GM12891 (cell line): ENCODE measurements at regions not wholly inside any gene's neighbourhood (a gene's known extent, or its start where the extent isn't known, plus 50 kb on each side); places are given as distances from the start of the nearest gene placed in this dataset.
"Not testable (repeated sequence)": the region's sequence is repeated elsewhere in the genome, so short reads cannot be mapped to it uniquely, and the experiment has no call there.

ENCODE experiments used
- DNase-seq: peaks from one replicate; pipeline ENCODE4 v3.0.0; 2011; ENCODE audit warnings: low spot score; ENCODE audit not compliant: insufficient read length
- FAIRE-seq: peaks from 2 replicates; lab custom pipeline; 2011; peaks lifted over from hg19 to GRCh38; lab: Jason Lieb, UNC
- PAX5 ChIP-seq: IDR thresholded peaks from 2 replicates; pipeline ENCODE4 v1.6.1; 2011; ENCODE audit warnings: low read length, moderate library complexity, mild to moderate bottlenecking; ENCODE audit not compliant: insufficient read depth, severe bottlenecking
- POLR2A ChIP-seq: IDR thresholded peaks from 2 replicates; pipeline ENCODE4 v1.6.1; 2011; ENCODE audit warnings: low read depth, low read length, control low read depth
- POLR2AphosphoS5 ChIP-seq: IDR thresholded peaks from 2 replicates; pipeline ENCODE4 v1.6.1; 2011; ENCODE audit warnings: low read depth, low read length, control low read depth
- POU2F2 ChIP-seq: IDR thresholded peaks from 2 replicates; pipeline ENCODE4 v1.6.1; 2011; ENCODE audit warnings: low read depth, mild to moderate bottlenecking, control low read depth, low read length, moderate library complexity
- SPI1 ChIP-seq: IDR thresholded peaks from 2 replicates; pipeline ENCODE4 v1.6.1; 2011; ENCODE audit warnings: low read depth, low read length, control low read depth
- TAF1 ChIP-seq: IDR thresholded peaks from 2 replicates; pipeline ENCODE4 v1.6.1; 2011; ENCODE audit warnings: low read depth, low read length, control low read depth

GRCh38 chr6:27825025-27825793, 87.0 kb downstream of the OR2B2 start:
- FAIRE-seq (no peak), DNase-seq (no peak)
- TF ChIP-seq POLR2AphosphoS5 (no peak), POLR2A (no peak), SPI1 (no peak), PAX5 (no peak), POU2F2 (no peak), TAF1 (no peak)

DNA sequence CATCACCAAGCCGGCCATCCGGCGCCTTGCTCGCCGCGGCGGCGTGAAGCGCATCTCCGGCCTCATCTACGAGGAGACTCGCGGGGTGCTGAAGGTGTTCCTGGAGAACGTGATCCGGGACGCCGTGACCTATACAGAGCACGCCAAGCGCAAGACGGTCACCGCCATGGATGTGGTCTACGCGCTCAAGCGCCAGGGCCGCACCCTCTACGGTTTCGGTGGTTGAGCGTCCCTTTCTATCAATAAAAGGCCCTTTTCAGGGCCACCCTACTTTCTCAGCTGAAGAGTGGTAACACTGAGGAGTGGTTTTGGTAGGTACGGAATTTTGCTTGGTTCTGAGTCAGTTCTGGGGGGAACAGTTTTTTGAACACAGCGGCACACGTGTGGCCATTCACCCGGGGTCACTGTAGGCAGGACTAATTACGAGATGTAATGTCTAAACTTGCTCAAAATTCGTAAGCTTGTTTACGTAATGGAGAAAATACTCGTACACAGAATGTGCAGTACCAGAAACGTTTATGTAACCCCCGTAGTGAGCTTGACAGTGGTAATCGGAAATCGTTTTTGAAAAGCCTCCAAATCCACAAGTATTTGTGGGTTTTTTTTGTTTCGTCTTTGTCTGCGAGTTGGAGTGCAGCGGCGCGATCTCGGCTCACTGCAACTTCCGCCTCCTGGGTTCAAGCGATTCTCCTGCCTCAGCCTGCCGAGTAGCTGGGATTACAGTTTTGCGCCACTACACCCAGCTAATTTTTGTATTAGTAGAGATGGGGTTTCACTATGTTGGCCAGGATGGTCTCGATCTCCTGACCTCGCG, 87.8 kb downstream of the OR2B2 start:
- DNase-seq, FAIRE-seq: not testable (repeated sequence)
- TF ChIP-seq POLR2AphosphoS5: peak; percentile 83; the same call in 1 of the 2 replicates

DNA sequence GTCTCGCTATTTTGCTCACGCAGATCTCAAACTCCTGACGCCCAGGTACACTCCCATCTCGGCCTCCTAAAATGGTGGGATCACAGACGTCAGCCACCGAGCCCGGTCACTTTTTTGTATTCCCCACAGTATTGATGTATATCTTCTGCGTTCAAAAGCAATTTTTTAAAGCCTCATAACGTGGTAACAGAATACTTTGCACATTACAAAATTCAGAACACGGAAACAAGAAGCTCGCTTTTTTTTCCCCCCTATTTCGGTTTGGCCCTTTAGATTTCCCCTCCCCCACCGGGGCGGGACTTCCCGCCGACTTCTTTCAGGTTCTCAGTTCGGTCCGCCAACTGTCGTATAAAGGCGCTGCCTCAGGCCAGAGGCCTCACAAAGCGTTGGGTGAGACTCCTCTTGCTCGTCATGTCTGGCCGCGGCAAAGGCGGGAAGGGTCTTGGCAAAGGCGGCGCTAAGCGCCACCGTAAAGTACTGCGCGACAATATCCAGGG, 88.4 kb downstream of the OR2B2 start:
- peak; percentile 99 for FAIRE-seq
- DNase-seq: not testable (repeated sequence)

- DNase-seq (no peak), FAIRE-seq (no peak)
- TF ChIP-seq POLR2A: no peak
- no peak for TF ChIP-seq POLR2AphosphoS5
- TF ChIP-seq POU2F2: no peak
- TF ChIP-seq SPI1: no peak
- no peak for TF ChIP-seq TAF1
- no peak for TF ChIP-seq PAX5
These were observed 95.3 kb downstream of the OR2B2 start for GRCh38 chr6:27816906-27817305.

- FAIRE-seq: no peak
- TF ChIP-seq PAX5 (no peak), POLR2A (peak; percentile 89), POLR2AphosphoS5 (peak; percentile 59), POU2F2 (peak; percentile 65), SPI1 (no peak), TAF1 (no peak)
- DNase-seq: no peak
These were observed 97.4 kb downstream of the OR2B2 start for GRCh38 chr6:27814665-27815424.

DNA sequence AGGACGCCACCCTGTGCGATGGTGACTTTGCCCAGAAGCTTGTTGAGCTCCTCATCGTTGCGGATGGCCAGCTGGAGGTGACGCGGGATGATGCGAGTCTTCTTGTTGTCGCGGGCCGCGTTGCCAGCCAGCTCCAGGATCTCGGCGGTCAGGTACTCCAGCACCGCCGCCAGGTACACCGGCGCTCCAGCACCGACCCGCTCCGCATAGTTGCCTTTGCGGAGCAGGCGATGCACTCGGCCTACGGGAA, 97.9 kb downstream of the OR2B2 start:
- FAIRE-seq: peak; percentile 98
- not testable (repeated sequence) for DNase-seq

DNA sequence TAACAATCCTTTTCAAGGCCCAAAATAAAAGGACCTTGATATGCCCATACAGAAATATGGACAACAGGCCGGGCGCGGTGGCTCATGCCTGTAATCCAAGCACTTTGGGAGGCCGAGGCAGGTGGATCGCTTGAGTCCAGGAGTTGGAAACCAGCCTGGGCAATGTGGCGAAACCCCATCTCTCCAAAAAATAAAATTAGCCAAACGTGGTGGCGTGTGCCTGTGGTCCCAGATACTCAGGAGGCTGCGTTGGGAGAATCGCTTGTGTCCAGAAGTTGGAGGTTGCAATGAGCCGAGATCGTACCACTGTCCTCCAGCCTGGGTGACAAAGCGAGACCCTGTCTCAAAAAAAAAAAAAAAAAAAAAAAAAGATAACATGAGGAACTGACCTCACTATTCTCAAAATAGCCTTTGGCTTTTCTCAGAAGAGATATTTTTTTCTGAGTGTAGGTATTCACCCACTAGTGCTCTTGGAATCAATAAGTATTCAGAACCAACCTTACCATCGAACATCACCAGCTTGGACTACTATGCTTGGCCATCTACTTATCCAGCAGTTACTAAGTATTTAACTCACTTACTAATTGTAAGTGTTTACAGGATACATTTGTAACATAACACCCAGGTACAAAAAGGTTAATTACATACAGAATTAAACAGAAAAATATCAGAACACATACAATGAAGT, 99.2 kb downstream of the OR2B2 start:
- TF ChIP-seq SPI1 (no peak), POLR2A (no peak), TAF1 (no peak), PAX5 (no peak), POLR2AphosphoS5 (no peak), POU2F2 (no peak)
- no peak for DNase-seq
- FAIRE-seq: no peak

DNA sequence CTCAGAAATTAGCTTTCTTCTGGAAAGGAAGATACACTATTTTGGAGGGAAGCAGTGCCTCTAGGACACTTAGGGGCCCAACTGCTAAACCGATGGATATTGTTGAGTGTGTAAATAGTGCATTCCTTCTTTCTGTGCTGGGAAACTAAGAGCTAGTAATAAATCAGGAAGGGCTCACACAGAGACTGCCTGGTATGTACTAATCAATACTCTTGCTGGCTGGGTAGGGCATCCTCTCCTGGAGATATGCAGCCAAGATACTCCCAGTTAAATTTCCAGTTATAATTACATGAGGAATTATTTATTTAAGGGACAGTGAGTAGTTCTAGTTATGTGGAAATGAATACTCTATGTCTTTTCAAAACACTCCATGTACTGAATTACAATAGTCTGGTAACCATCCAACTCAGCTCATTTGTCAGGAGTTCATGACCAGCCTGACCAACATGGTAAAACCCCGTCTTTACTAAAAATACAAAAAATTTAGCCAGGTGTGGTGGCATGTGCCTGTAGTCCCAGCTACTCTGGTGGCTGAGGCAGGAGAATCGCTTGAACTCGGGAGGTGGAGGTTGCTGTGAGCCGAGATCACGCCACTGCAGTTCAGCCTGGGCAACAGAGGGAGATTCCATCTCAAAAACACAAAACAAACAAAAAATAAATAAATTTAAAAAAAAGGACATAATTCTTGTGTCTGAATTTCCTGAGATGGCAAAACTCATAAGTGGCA, 100.0 kb downstream of the OR2B2 start:
- TF ChIP-seq POLR2A: no peak
- no peak for TF ChIP-seq POU2F2
- no peak for TF ChIP-seq TAF1
- TF ChIP-seq PAX5: no peak
- no peak for TF ChIP-seq POLR2AphosphoS5
- no peak for TF ChIP-seq SPI1
- FAIRE-seq: no peak
- no peak for DNase-seq

DNA sequence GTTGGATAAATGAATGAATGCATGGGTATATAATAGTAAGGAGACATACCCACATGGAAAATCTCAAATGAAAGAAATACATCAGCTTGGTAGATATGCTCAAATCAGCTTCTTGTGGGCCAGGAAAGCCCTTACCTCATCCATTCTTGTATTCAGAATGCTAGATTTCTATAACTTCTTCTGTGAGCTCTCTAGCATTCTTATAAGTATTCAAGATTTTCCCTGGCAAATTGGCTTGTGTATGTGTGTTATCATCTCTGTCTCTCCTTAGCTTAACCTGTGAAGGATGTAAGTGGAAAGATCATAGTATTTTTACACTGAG, 100.8 kb downstream of the OR2B2 start:
- no peak for DNase-seq
- no peak for TF ChIP-seq POU2F2
- TF ChIP-seq POLR2AphosphoS5: no peak
- TF ChIP-seq TAF1: no peak
- TF ChIP-seq PAX5: no peak
- TF ChIP-seq SPI1: no peak
- no peak for TF ChIP-seq POLR2A
- no peak for FAIRE-seq
